ENCODE measurements at regions not wholly inside any gene's neighbourhood (a gene's known extent, or its start where the extent isn't known, plus 50 kb on each side); places are given as distances from the start of the nearest gene placed in this dataset.
"Not testable (repeated sequence)": the region's sequence is repeated elsewhere in the genome, so short reads cannot be mapped to it uniquely, and the experiment has no call there.

DNA sequence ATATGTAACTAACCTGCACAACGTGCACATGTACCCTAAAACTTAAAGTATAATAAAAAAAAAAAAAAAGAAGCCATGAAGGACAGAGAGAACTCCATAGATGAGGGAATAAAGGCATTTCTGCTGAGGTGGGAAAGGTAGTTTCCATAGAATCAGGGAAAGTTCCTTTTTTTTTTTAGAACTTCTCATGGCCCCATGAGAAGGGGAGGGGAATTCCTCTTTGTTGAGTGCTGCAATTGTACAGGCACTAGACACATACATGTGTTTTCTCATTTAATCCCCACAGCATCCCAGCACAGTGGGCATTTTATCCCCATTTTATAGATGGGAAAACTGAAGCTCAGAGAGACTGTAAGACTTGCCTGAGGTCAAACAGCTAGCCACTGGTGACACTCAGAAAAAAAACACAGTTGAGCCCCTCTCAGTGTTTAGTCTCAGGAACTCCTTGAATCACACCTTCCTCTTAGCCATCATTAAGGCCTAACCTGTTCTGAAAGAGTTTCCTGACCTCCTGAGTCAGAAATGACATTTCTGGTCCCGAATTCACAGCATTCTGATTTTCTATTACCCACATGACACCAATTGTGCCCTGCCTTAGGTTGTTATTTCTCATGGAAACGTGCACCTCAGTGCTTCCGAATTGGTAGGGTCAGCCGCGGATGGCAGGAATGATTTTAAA, 189.3 kb upstream of the G2E3 start:
- DNase-seq (ENCODE audit: low spot score), result no peak

DNA sequence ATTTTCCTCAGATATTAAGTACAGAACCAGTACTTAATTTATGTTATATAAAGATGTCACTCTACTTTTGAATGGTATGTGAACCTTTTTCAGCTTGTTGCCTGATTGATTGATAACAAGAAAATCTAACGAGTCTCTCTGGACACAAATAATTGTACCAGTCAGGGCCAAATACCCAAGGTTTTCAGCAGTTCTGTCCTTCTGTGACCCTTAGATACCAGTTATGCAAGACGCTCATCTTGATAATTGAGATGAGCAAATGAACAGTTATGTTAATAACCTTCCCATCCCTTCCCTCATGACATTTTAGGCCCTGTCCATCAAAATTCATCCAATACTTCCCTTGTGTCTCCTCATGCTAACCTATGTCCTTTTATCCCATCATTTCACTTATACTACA, 185.9 kb upstream of the G2E3 start:
- no peak for DNase-seq (ENCODE audit: low spot score)

DNA sequence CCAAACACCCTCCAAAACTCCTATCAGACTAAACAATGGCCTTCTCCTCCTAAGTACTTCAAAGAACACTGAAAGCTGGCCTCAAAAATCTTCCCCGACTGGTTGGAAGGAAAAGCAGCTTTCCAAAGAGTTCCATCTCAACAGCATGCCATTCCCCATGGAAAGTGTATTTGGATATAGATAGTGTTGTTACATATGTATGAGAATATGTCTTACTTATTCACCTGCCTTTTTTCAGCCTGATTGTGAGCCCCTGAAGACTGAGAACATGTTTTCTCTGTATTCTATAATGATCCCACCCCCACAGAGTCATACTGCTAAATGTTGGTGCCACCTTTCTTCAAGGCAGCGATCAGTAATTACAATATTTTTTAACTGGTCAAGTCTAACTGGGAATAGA, 185.4 kb upstream of the G2E3 start:
- DNase-seq (ENCODE audit: low spot score), result no peak

DNA sequence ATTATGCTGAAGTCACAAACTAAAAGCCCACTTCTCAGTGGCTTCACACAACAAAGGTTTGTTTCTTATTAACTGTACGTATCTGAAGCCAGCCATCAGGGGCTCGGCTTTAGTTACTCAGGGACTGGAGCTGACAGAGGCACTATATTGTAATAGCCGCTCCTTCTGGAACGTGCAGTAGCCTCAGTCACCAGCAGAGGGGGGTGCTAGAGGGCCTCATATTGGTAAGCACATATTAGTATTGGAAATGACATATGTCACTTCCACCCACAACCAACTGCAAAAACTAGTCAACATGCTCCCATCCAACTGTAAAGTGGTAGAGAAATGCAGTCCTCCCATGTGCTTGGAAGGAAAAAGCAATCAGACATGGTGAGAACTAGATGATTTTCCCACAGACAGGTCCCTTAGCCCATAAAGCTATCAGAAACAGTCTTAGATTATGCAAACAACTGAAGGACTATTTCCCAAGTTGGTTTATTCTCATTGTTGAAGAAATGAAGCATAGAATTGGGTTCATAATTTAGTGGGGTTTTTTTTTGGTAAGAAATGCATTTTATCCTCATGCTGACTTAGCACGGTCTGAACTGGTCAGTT, 183.6 kb upstream of the G2E3 start:
- peak; percentile 32 for DNase-seq (ENCODE audit: low spot score)

DNA sequence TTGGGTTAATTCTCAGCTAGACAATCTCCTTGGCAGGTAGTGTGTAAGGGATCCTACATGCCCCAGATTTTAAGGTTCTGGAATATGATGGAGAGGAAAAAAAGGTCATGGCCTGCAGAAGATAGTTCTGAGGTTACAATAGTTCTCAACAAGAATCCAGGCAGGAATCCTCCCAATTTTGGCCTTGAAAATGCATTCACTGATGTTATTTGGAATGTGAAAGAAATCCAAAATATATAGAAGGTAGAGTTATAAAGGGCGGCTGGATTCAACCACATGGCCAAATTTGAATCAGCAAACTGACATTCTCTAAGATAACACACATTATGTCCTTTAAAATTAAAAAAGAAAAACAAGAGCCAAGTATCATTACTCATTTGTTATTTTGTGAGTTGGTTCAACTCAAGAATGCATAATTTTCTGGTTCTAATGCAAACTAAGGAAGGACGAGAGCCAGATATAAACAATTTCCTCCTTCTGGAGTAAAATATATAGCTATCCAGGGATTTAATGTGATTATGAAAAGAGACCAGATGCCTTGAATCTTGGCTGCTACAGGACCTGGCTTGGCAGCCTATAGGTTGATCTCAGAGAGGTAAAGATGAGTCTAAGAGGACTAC, 177.0 kb upstream of the G2E3 start:
- no peak for DNase-seq (ENCODE audit: low spot score)

DNA sequence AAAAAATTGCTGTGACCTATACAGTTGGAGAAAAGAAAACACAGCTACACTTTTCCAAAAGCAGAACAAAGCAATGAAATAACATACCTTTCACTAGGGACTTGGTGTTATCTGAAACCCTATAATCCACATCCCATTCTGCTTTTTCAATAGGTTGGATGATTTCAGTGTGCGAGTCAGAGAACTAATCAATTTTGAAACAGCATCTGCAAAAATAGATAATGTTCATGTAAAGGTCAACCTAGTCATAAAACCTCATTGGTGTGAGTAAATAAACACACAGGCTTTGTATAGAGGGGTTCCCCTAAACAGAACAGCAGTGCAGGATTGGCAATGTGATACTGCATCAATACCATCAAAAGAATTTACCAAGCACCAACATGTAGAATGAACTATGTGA, 173.0 kb upstream of the G2E3 start:
- no peak for DNase-seq (ENCODE audit: low spot score)

DNA sequence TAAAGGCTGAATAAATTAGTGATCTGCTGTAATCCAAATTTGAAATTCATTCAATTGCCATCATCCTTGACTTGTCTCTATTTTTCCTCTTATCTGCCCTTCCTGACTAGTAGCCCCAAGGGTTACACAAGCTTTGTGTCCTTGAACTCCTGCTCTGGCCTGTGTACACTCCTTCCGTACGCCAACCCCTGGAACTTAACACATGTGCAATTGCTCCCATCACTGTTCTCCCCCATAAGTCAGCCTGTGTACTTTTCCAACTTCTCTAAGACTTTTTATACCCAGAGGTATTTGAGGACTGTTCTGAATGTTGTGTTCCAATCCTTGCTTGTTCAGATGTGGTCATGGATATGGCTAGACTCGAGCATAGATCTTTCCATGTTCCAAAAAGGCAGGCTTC, 171.1 kb upstream of the G2E3 start:
- DNase-seq (ENCODE audit: low spot score), result no peak

DNA sequence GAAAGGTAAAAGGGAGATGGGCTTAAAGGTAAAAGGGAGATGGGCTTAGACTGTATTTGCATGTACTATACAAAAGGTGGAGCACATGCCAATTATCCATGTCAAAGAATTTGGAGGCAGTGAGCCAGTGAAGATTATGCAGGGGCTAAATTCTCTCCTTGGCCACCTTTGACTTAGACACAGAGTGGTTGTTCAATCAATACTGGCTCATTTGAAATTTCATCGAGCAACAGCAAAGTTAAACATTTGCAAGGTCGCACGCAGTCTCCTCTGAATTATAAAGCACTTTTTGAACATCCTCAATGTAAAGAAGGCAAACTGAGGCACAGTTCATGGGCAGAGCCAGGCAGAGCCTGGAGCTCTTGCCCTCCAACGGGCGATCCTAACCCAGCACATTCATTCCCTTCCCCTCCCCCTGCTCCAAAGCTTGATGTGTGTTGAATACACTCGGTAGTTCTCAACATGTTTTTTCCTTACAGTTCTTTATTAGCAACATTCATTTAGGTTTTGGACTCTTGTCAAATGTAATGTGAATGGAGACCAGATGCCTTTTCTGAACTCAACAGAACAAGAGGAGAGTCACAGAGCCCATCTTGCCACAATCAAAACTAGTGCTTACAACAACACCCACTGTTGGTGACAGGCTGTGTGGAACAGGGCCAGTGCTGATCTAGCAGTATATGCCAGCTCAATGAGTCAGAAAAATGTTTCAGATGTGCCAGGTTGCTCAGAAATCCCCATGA, 169.7 kb upstream of the G2E3 start:
- no peak for DNase-seq (ENCODE audit: low spot score)

DNA sequence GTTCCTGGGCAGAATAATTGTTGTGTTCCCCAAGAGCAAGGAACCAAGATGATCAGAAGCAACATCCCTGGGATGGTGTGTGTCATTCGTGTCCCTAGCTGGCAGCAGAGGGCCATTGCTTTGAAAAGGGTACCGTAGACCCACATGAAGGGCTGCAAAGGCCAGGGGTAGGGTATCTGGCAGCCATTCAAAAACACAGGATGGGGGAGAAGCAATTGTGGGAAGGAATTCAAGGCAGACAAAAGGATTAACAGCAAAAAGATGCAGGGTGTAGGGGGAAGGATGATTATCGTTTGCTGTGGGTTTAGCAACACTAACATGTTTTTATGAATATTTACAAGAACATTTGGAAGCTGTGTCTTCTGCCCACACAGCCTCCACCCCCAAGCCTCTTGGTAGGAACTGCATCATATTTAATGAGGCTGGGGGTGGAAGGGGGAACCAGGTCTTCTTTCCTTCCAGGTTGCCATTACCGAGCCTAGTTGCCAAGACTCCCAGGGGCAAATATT, 169.0 kb upstream of the G2E3 start:
- DNase-seq (ENCODE audit: low spot score), result no peak

DNA sequence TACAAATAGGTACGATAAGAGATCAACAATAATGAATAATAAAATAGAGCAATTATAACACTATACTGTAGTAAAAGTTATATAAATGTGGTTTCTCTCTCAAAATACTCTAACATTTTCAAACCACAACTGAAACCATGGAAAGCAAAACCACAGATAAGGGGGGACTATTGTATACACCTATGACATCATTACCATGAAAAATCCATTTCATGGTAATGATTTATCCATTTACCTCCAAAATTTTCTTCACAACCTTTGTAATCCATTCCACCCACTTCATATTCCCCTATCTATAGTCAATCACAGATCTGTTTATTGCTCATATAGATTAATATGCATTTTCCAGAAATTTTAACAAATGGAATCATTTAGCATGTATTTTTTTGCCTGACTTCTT, 163.9 kb upstream of the G2E3 start:
- DNase-seq (ENCODE audit: low spot score), result no peak

DNA sequence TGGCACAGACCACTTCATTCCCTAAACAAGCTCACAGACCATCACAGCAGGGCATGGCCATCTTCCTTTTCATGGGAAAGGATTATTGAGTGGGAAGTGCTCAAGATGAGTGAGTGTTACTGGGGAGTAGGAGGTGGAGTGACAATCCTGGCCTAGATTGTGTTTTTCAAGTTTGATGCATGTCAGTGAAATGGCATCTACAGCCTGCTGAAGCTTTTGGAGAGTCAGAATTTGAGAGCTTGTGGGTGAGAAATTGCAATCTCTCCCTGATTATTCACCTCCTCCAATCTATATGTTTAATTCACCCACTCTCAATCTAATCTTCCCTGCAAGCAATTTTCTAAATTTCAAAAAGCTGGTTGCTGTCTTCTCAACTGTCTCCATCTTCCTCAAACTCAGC, 156.1 kb upstream of the G2E3 start:
- no peak for DNase-seq (ENCODE audit: low spot score)

DNA sequence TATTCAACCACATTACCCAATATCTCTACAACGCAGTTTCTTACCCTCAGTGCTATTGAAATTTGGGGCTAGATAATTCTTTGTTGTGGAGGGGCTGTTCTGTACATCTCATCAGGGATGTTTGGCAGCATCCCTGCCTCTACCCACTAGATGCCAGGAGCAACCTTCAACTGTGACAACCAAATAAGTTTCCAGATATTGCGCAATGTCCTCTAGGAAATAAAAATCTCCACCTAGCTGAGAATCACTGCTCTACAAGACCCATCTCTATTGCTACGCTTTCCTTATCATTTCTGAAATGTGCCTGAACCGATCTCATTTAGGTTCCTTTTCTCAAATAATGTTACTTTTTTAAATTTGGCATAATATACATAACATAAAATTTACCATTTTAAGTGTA, 155.2 kb upstream of the G2E3 start:
- DNase-seq (ENCODE audit: low spot score), result no peak

DNA sequence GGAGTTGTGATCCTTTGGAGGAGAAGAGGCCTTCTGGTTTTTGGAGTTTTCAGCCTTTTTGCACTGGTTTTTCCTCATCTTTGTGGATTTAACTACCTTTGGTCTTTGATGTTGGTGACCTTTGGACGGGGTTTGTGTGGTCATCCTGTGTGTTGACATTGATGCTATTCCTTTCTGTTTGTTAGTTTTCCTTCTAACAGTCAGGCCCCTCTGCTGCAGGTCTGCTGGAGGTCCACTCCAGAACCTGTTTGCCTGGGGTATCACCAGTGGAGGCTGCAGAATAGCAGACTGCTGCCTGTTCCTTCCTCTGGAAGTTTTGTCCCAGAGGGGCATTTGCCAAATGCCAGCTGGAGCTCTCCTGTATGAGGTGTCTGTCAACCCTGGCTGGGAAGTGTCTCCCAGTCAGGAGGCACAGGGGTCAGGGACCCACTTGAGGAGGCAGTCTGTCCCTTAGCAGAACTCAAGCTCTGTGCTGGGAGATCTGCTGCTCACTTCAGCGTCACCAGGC, 149.4 kb upstream of the G2E3 start:
- DNase-seq (ENCODE audit: low spot score), result not testable (repeated sequence)

DNA sequence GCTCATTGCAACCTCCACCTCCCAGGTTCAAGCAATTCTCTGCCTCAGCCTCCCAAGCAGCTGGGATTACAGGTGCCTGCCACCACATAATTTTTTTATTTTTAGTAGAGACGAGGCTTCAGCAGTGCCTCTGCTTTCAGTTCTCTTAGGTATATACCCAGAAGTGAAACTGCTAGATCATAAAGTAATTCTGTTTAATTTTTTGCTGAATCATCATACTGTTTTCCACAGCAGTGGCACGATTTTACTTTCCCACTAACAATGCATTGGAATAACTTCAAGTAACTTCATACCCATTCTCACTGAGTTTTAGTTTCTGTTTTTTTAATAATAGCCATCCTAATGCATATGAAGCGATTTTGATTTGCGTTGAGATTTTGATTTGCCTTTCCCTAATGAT, 148.0 kb upstream of the G2E3 start:
- no peak for DNase-seq (ENCODE audit: low spot score)

DNA sequence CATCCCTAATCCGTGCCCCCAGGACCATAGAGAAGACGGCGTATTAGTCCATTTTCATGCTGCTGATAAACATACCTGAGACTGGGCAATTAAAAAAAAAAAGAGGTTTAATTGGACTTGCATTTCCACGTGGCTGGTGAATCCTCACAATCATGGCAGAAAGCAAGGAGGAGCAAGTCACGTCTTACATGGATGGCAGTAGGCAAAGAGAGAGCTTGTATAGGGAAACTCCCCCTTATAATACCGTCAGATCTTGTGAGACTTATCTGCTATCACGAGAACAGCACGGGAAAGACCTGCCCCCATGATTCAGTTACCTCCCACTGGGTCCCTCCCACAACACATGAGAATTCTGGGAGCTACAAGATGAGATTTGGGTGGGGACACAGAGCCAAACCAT, 145.8 kb upstream of the G2E3 start:
- not testable (repeated sequence) for DNase-seq (ENCODE audit: low spot score)

DNA sequence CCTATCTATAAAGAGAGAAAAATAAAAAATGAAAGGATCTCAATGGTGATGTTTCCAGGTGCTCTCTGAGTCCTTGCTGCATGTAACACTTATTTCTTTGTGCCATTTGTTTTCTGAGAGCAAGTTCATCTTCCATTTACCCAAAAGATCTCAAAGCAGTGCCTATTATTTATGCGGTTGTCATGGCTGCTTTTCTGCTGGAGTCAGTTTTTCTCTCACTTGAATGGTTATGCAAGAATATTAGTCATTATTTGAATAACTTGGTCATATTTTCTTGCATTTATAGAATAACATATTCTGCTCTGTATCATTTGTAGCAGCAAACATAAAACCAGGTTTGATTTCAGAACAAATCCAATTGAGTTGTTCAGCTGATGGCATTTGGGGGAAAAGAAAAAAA, 141.8 kb upstream of the G2E3 start:
- DNase-seq (ENCODE audit: low spot score), result no peak

DNA sequence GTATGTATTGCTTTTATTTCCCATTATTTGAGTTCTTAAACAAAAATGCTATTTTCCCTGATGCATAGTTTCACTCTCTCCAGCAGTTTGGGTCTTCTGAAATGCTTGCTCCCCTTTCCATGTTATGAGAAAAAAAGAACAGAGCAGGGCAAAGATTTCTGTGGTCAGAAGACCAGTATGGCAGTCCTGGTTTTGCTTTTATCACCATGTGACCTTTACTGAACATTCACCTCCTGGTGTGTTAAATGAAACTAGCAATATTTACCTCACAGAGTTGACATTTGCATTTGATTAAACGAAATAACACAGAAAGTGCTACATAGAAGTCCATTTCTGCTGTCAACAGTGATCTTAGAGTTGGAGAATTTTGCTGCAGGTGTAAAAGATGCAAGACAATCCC, 141.0 kb upstream of the G2E3 start:
- DNase-seq (ENCODE audit: low spot score), result no peak

DNA sequence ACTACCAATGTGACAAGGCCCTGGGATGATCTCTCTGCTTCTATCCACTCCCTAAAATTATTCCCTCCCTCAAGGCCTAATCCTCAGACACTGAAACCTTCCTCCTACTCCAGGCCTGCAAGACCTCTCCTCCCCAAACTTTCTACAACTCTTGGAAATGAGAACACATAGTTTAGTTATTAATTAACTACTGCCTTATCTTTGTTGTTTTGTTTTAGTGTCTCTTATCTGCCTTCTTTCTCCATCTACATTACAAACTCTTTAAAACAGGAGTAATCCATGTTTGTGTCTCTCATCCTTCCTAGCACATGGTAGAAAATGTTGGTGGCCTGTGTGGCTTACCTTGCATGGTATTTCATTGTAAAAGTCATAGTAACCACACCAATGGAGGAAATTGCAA, 139.9 kb upstream of the G2E3 start:
- DNase-seq (ENCODE audit: low spot score), result no peak

DNA sequence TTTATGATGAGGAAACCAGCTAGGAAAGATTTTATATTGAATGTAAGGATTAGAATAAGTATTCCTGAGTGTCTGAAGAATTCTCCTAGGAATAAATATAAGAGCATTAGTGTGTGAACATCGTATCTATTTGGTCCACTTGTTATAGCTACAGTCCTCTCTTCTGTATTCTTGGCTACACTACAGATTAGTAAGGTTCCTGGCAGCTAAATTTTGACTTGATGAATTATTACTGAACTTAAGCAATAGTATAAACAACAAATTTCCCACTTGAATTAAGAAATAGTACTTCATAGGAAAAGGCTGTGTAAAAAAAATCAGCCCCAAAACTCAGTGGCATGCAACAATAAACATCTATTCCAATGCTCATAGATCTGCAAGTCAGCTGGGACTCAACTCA, 138.4 kb upstream of the G2E3 start:
- no peak for DNase-seq (ENCODE audit: low spot score)

DNA sequence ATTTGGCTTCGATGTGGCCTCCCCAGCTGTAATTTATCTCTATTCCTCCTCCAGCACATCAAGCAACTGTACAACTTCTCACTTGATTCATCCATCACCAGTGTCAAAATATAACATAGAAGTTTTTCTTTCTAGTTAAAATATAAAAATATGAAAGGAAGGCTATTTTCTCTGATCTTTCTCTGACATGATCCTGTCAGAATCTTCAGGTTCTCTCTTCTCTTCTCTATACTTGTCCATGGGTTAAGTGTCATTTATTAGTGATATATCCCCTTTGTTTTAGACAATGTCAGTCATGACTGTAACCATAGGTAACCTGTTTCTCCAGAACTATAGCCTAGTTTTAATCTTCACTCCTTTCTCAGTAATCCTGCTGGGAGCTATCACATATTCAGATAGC, 132.5 kb upstream of the G2E3 start:
- no peak for DNase-seq (ENCODE audit: low spot score)

DNA sequence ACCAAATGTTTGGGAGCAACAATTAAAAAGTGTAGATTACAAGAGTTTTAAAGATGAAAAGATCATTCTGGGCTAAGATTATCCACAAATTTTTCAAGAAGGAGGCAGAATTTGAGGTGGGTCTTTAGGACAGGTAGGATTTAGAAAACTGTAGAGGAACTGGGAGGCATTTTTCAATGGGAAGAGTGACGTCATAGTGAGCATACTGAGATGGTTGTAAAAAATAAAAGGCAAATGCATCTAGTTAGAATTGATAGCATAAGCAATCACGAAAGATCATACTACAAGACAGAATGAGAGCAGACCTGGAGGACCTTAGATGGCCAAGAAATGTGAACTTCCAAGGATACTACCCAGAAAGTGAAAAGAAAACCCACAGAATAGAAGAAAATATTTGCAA, 131.6 kb upstream of the G2E3 start:
- DNase-seq (ENCODE audit: low spot score), result no peak

DNA sequence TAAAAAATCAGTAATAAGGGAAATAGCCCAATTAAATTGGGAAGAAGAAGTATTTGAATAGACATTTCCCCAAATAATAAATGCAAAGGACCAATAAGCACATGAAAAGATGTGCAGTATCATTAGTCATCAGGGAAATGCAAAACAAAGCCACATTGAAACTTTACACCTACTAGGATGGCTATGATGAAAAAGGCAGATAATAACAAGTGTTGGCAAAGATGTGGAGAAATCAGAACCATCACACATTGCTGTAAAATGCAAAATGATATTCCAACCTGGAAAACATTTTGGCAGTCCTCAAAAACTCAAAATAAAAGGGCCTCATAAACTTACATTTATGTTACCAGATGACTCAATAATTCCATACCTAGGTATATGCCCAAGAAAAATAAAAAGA, 131.1 kb upstream of the G2E3 start:
- DNase-seq (ENCODE audit: low spot score), result no peak

DNA sequence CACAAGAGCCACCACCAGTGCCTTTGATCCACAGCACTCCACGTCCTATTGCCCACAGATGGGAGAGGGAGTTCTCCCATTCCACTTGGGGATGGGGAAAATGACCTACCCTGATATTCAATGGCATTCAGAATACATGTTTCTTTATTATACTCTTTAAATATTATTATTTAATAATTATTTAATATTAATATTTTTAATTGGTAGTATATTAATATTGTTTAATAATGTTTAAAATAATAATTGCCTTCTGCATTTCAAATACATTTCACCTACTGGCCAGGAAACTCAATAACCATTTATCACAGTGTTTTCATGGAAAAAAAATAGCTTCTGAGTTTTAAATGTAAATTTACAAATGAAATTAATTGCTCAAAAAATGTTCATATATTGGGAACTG, 127.4 kb upstream of the G2E3 start:
- DNase-seq (ENCODE audit: low spot score), result no peak
